ENCODE measurements at regions not wholly inside any gene's neighbourhood (a gene's known extent, or its start where the extent isn't known, plus 50 kb on each side); places are given as distances from the start of the nearest gene placed in this dataset.

DNA sequence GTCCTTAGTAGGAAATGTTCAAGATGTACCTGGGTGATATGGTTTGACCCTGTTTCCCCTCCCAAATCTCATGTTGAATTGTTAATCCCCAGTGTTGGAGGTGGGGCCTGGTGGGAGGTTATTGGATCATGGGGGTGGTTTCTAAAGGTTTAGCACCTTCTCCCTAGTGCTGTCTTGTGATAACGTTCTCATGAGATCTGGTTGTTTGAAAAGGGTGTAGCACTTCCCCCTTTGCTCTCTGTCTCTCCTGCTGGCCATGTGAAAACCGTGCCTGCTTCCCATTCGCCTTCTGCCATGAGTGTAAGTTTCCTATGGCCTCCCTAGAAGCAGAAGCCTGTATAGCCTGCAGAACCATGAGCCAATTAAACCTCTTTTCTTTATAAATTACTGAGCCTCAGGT, 353.0 kb upstream of the SFSWAP start:
- TF ChIP-seq, protein P1, sequence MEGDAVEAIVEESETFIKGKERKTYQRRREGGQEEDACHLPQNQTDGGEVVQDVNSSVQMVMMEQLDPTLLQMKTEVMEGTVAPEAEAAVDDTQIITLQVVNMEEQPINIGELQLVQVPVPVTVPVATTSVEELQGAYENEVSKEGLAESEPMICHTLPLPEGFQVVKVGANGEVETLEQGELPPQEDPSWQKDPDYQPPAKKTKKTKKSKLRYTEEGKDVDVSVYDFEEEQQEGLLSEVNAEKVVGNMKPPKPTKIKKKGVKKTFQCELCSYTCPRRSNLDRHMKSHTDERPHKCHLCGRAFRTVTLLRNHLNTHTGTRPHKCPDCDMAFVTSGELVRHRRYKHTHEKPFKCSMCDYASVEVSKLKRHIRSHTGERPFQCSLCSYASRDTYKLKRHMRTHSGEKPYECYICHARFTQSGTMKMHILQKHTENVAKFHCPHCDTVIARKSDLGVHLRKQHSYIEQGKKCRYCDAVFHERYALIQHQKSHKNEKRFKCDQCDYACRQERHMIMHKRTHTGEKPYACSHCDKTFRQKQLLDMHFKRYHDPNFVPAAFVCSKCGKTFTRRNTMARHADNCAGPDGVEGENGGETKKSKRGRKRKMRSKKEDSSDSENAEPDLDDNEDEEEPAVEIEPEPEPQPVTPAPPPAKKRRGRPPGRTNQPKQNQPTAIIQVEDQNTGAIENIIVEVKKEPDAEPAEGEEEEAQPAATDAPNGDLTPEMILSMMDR (IDR thresholded peaks at IDR 0.05) = no peak
- TF ChIP-seq EZH2 (IDR thresholded peaks at IDR 0.05) (no peak), EZH2phosphoT487 (IDR thresholded peaks at IDR 0.05) (no peak)
